K562 (cell line): ENCODE measurements at regions not wholly inside any gene's neighbourhood (a gene's known extent, or its start where the extent isn't known, plus 50 kb on each side); places are given as distances from the start of the nearest gene placed in this dataset.

ENCODE experiments used
- ATAC-seq: fragments of 200-7000 bp; cut with Tn5 transposase; 3 replicates; pipeline ENCODE4 v1.9.1; 2020; ENCODE audit warnings: moderate library complexity
- BruUV-seq: library from RNA; stranded (reverse); fragments of 400-500 nt; replicated peaks from 2 replicates; lab custom pipeline; 2021; lab: Mats Ljungman, UMichigan
- CTCF ChIA-PET: fragments of 300-600 bp; formaldehyde crosslinking; extraction: SDS; loops from one replicate; lab custom pipeline; 2021; ENCODE audit warnings: low intra/inter-chr PET ratio; lab: Yijun Ruan, JAX
- POLR2A ChIA-PET: fragments of 300-600, 350-650 bp; sonication (Branson Sonifier 250); formaldehyde crosslinking; extraction: SDS; loops from one replicate; lab custom pipeline; 2021; ENCODE audit warnings: antibody characterized with exemption, inconsistent platforms; lab: Yijun Ruan, JAX
- DNase-seq, 4 experiments: peaks; one replicate each; pipeline versions ENCODE4 v3.0.0 to v3.0.0-alpha.2; 2011 to 2018; ENCODE audit warnings: low spot score in 3 of 4, mixed read lengths in 3 of 4; ENCODE audit errors: extremely low read depth in 1 of 4
- FAIRE-seq: peaks from 2 replicates; lab custom pipeline; 2011; peaks lifted over from hg19 to GRCh38; lab: Jason Lieb, UNC
- H2AFZ ChIP-seq: 2 replicates; pipeline ENCODE4 v1.6.0; 2011; ENCODE audit warnings: low read depth, low read length, control low read depth, inconsistent platforms
- H3K27ac ChIP-seq: fragments of 200-600 bp; 3 replicates; pipeline ENCODE4 v1.8.0; 2011; ENCODE audit warnings: low read depth, mild to moderate bottlenecking, control low read depth, inconsistent platforms, low read length, moderate library complexity, mixed read lengths; ENCODE audit errors: extremely low read depth
- H3K27me3 ChIP-seq, 2 experiments: fragments of 300-600 bp in 1 of 2; 2 replicates in 1 of 2; 3 replicates in 1 of 2; pipeline versions ENCODE4 v1.6.0 to v1.8.0; 2011; ENCODE audit warnings: inconsistent platforms in 2 of 2, low read length in 2 of 2, mild to moderate bottlenecking in 1 of 2, mixed read lengths in 1 of 2, moderate library complexity in 1 of 2; ENCODE audit not compliant: control insufficient read depth in 2 of 2, insufficient read depth in 2 of 2
- H3K36me3 ChIP-seq: fragments of 300-600 bp; 3 replicates; pipeline ENCODE4 v1.8.0; 2011; ENCODE audit warnings: mild to moderate bottlenecking, low read length, inconsistent platforms; ENCODE audit not compliant: control insufficient read depth, insufficient read depth
- H3K4me1 ChIP-seq, 2 experiments: fragments of 200-600 bp in 1 of 2; replicated peaks in 1 of 2; 2 replicates in 1 of 2; 3 replicates in 1 of 2; pipeline versions ENCODE4 v1.5.1 to v1.8.0; 2011; ENCODE audit warnings: inconsistent platforms in 2 of 2, low read length in 2 of 2, mild to moderate bottlenecking in 1 of 2, mixed read lengths in 1 of 2, moderate library complexity in 1 of 2; ENCODE audit not compliant: control insufficient read depth in 2 of 2, insufficient read depth in 2 of 2
- H3K4me2 ChIP-seq: 2 replicates; pipeline ENCODE4 v1.6.1; 2011; ENCODE audit warnings: low read length, control low read depth, inconsistent platforms, mixed read lengths; ENCODE audit not compliant: insufficient read depth
- H3K4me3 ChIP-seq: fragments of 200-600 bp; sonication (generic), shearing (Covaris generic); 2 replicates; pipeline ENCODE4 v1.5.1; 2016; ENCODE audit warnings: control low read depth, inconsistent platforms
- H3K79me2 ChIP-seq: fragments of 200-600 bp; 3 replicates; pipeline ENCODE4 v1.8.0; 2011; ENCODE audit warnings: low read length, inconsistent platforms; ENCODE audit not compliant: control insufficient read depth, insufficient read depth
- H3K9ac ChIP-seq, 2 experiments: 2 replicates each; pipeline versions ENCODE4 v1.6.0 to v1.6.1; 2011; ENCODE audit warnings: low read depth in 2 of 2, low read length in 2 of 2, control low read depth in 1 of 2, inconsistent platforms in 1 of 2, mild to moderate bottlenecking in 1 of 2, mixed read lengths in 1 of 2; ENCODE audit not compliant: insufficient read depth in 1 of 2
- H3K9me1 ChIP-seq: one replicate; pipeline ENCODE4 v1.6.0; 2011; ENCODE audit warnings: inconsistent platforms, mild to moderate bottlenecking, low read length, moderate library complexity; ENCODE audit not compliant: control insufficient read depth, insufficient read depth
- H3K9me3 ChIP-seq: replicated peaks from 2 replicates; pipeline ENCODE4 v1.5.1; 2011; ENCODE audit warnings: low read depth, low read length, inconsistent platforms; ENCODE audit not compliant: control insufficient read depth, insufficient read depth
- H4K20me1 ChIP-seq: replicated peaks from 2 replicates; pipeline ENCODE4 v1.6.1; 2011; ENCODE audit warnings: low read length, inconsistent platforms, mixed read lengths; ENCODE audit not compliant: control insufficient read depth, insufficient read depth
- ATF3 ChIP-seq, 2 experiments: fragments of 450-650 bp in 1 of 2; sonication (generic) in 1 of 2; formaldehyde crosslinking in 1 of 2; IDR thresholded peaks in 1 of 2; conservative IDR thresholded peaks in 1 of 2; 2 replicates each; pipeline versions ENCODE4 v1.6.1 to v1.8.1; 2016 to 2023; ENCODE audit warnings: mild to moderate bottlenecking in 2 of 2, moderate library complexity in 2 of 2, inconsistent platforms in 1 of 2, missing genetic modification reagents in 1 of 2
- ETV5 ChIP-seq: sonication (generic); formaldehyde crosslinking; IDR thresholded peaks from 2 replicates; pipeline ENCODE4 v1.4.0; 2020; ENCODE audit warnings: low read depth, mild to moderate bottlenecking, missing genetic modification reagents
- MAX ChIP-seq: sonication (generic); formaldehyde crosslinking; IDR thresholded peaks from 2 replicates; pipeline ENCODE4 v1.9.0; 2022; ENCODE audit warnings: mild to moderate bottlenecking, missing genetic modification reagents
- RBBP5 ChIP-seq: fragments of 200-600 bp; sonication (generic); IDR thresholded peaks from 2 replicates; pipeline ENCODE4 v1.6.1; 2012; ENCODE audit warnings: borderline replicate concordance, mild to moderate bottlenecking, low read length, control low read depth, inconsistent platforms; ENCODE audit not compliant: insufficient read depth, poor library complexity, severe bottlenecking
- RBM15 ChIP-seq: fragments of 200-400 bp; formaldehyde crosslinking; IDR thresholded peaks from 2 replicates; pipeline ENCODE4 v1.6.1; 2018; ENCODE audit warnings: mild to moderate bottlenecking, low read length, moderate library complexity; ENCODE audit not compliant: insufficient read depth
- TAL1 ChIP-seq: fragments of 450-650 bp; IDR thresholded peaks from 2 replicates; pipeline ENCODE4 v1.6.1; 2016; ENCODE audit warnings: mild to moderate bottlenecking
- TEAD1 ChIP-seq, 2 experiments: fragments of 450-650 bp in 1 of 2; sonication (generic) in 1 of 2; formaldehyde crosslinking; IDR thresholded peaks; 2 replicates each; pipeline versions ENCODE4 v1.4.0 to v1.8.0; 2020 to 2022; ENCODE audit warnings: mild to moderate bottlenecking in 2 of 2, missing genetic modification reagents in 1 of 2
- TOE1 ChIP-seq, 2 experiments: fragments of 450-650 bp in 1 of 2; sonication (generic) in 1 of 2; formaldehyde crosslinking in 1 of 2; IDR thresholded peaks; 2 replicates each; pipeline versions ENCODE4 v1.7.1 to v1.8.0; 2016 to 2022; ENCODE audit warnings: borderline replicate concordance in 2 of 2, mild to moderate bottlenecking in 2 of 2, antibody characterized with exemption in 1 of 2, inconsistent platforms in 1 of 2, low read depth in 1 of 2, missing genetic modification reagents in 1 of 2, moderate library complexity in 1 of 2
- ZNF318 ChIP-seq, 2 experiments: fragments of 450-650 bp; IDR thresholded peaks; 2 replicates each; pipeline ENCODE4 v1.6.1; 2016; ENCODE audit warnings: mild to moderate bottlenecking in 2 of 2, borderline replicate concordance in 1 of 2, low read depth in 1 of 2, moderate library complexity in 1 of 2
- ZNF561 ChIP-seq: fragments of 450-650 bp; formaldehyde crosslinking; conservative IDR thresholded peaks from 2 replicates; pipeline ENCODE4 v1.4.0; 2020; ENCODE audit warnings: mild to moderate bottlenecking, moderate library complexity
- WGBS: fragments of 100-300 bp; shearing (Covaris generic); methylation state at CpG from one replicate; pipeline ENCODE4 v1.1.6; 2016; ENCODE audit warnings: low coverage, mixed read lengths; ENCODE audit not compliant: insufficient coverage; ENCODE audit errors: missing lambda C conversion rate; 5-methylcytosine and 5-hydroxymethylcytosine counted together
- in situ Hi-C: fragments of 300-500 bp; cut with MboI; formaldehyde crosslinking; loops from 4 replicates; pipeline ENCODE4 v1.15.0; 2018; ENCODE audit warnings: inconsistent platforms, mixed read lengths
- intact Hi-C: fragments of 100-400 bp; cut with micrococcal nuclease; formaldehyde crosslinking; loops from 2 replicates; pipeline ENCODE4 v1.14.2; 2022

GRCh38 chr3:168647582-168647981 lies 551.9 kb upstream of the GOLIM4 start (continued):
- no peak for TF ChIP-seq TEAD1 (CRISPR knock-in tag; IDR thresholded peaks at IDR 0.05)
- TF ChIP-seq ETV5 (CRISPR knock-in tag), result no peak
- TF ChIP-seq TAL1, result no peak
- no peak for TF ChIP-seq ZNF561
- no peak for TF ChIP-seq MAX (CRISPR knock-in tag)
- TF ChIP-seq, all 486 proteins: peak for 0

DNA sequence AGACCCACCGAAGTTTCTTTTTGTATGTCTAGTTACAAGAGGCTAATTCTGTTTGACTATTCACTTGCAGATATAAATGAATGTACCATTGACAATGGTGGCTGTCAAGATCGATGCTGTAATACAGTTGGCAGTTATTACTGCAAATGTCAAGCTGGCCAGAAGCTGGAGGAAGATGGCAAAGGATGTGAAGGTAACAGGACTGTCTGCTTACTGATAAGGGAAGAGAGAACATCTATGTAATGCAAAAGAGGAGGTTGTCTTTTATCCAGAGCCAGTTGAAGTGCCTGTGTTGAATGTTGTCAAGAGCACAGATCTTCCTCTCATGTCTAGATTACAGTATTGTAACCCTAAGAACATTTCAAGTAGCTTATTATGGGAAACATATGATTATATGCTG lies 549.5 kb upstream of the GOLIM4 start:
- Histone ChIP-seq H3K4me1 (no peaks in the 10 kb centered on the region), H3K9ac (no peak overlapping the region), H2AFZ (no peak overlapping the region), H4K20me1 (no peaks in the 10 kb centered on the region), H3K9me3 (no peaks in the 10 kb centered on the region; the same call in 1 of the 2 replicates), H3K36me3 (no peaks in the 10 kb centered on the region), H3K79me2 (no peaks in the 10 kb centered on the region), H3K4me3 (no peak overlapping the region), H3K9me1 (no peaks in the 10 kb centered on the region), H3K27ac (no peak overlapping the region), H3K4me2 (no peak overlapping the region), H3K27me3 (no peaks in the 10 kb centered on the region)
- FAIRE-seq (no peak), ATAC-seq (no peak), DNase-seq (no peak)
- ChIA-PET CTCF (interaction anchor here (0.5 kb wide), 1 partner anchor 397 kb away, joined by 3 read pairs; no protein-coding TSS in a partner anchor), POLR2A (no interaction called here)
- no TSS peak for BruUV-seq
- in situ Hi-C loops (no loop called here), intact Hi-C loops (no loop called here)
- 0% methylated on average over 2 of the region's 2 CpGs for WGBS
- TF ChIP-seq RBBP5 (no peak), RBM15 (no peak), ATF3 (IDR thresholded peaks at IDR 0.05) (no peak), ATF3 (CRISPR knock-in tag; conservative IDR thresholded peaks at IDR 0.05) (no peak), ZNF318 (IDR thresholded peaks at IDR 0.05; ENCODE audit: borderline replicate concordance in 1 of 2, low read depth in 1 of 2) (no peak), TOE1 (IDR thresholded peaks at IDR 0.05; ENCODE audit: borderline replicate concordance) (no peak), TOE1 (CRISPR knock-in tag; IDR thresholded peaks at IDR 0.05; ENCODE audit: borderline replicate concordance, low read depth) (no peak)
